HCT116 (cell line): ENCODE measurements at regions not wholly inside any gene's neighbourhood (a gene's known extent, or its start where the extent isn't known, plus 50 kb on each side); places are given as distances from the start of the nearest gene placed in this dataset.

Experiments used
- ATAC-seq: fragments of 200-7000 bp; cut with Tn5 transposase; 2 replicates; pipeline ENCODE4 v1.9.1; 2020; ENCODE audit warnings: mild to moderate bottlenecking, moderate library complexity
- BruUV-seq: library from RNA; stranded (reverse); fragments of 400-500 nt; replicated peaks from 2 replicates; lab custom pipeline; 2021; lab: Mats Ljungman, UMichigan
- CTCF ChIA-PET: fragments of 300-600 bp; sonication (Branson Sonifier 250); formaldehyde crosslinking; loops from one replicate; lab custom pipeline; 2021; ENCODE audit warnings: antibody characterized with exemption; lab: Charles Lee
- POLR2A ChIA-PET: fragments of 300-600, 350-600 bp; sonication (Branson Sonifier 250); formaldehyde crosslinking; loops from one replicate; lab custom pipeline; 2021; ENCODE audit warnings: antibody characterized with exemption; lab: Charles Lee
- RAD21 ChIA-PET, 2 experiments: fragments of 300-600 bp; sonication (Branson Sonifier 250); formaldehyde crosslinking; loops; one replicate each; lab custom pipeline; 2023; ENCODE audit warnings: low total read pairs in 2 of 2; ENCODE audit not compliant: uncharacterized antibody in 2 of 2, unreplicated experiment in 2 of 2, low non-redundant PET in 1 of 2; lab: Charles Lee
- DNase-seq: peaks from one replicate; pipeline ENCODE4 v3.0.0-alpha.2; 2010; ENCODE audit warnings: low read depth, low spot score
- H2AFZ ChIP-seq: fragments of 200-600 bp; shearing (Covaris generic), sonication (generic); 2 replicates; pipeline ENCODE4 v1.6.1; 2017; ENCODE audit warnings: low read depth, mixed run types, mixed read lengths, antibody characterized with exemption, low read length; ENCODE audit not compliant: poor library complexity, severe bottlenecking
- H3K27ac ChIP-seq: 2 replicates; pipeline ENCODE4 v1.5.1; 2012; ENCODE audit warnings: low read depth, low read length
- H3K27me3 ChIP-seq: fragments of 200-600 bp; sonication (generic); 2 replicates; pipeline ENCODE4 v1.6.1; 2016; ENCODE audit warnings: mixed run types, low read length, mixed read lengths; ENCODE audit not compliant: insufficient read depth
- H3K36me3 ChIP-seq, 2 experiments: fragments of 200-500 bp in 1 of 2; fragments of 200-600 bp in 1 of 2; sonication (Bioruptor generic) in 1 of 2; sonication (generic) in 1 of 2; 2 replicates each; pipeline versions ENCODE4 v1.5.1 to v1.6.1; 2014 to 2016; ENCODE audit warnings: low read length in 2 of 2, inconsistent platforms in 1 of 2, mixed read lengths in 1 of 2, mixed run types in 1 of 2; ENCODE audit not compliant: insufficient read depth in 2 of 2, control insufficient read depth in 1 of 2
- H3K4me1 ChIP-seq, 2 experiments: fragments of 200-600 bp in 1 of 2; sonication (generic) in 1 of 2; 2 replicates each; pipeline versions ENCODE4 v1.5.1 to v1.6.1; 2012 to 2017; ENCODE audit warnings: low read length in 2 of 2, inconsistent platforms in 1 of 2, mild to moderate bottlenecking in 1 of 2, mixed read lengths in 1 of 2, mixed run types in 1 of 2, moderate library complexity in 1 of 2; ENCODE audit not compliant: insufficient read depth in 2 of 2, control insufficient read depth in 1 of 2
- H3K4me2 ChIP-seq: fragments of 200-600 bp; sonication (generic); 2 replicates; pipeline ENCODE4 v1.6.1; 2017; ENCODE audit warnings: mixed run types, low read length, mixed read lengths
- H3K4me3 ChIP-seq, 2 experiments: fragments of 200-600 bp in 1 of 2; sonication (generic) in 1 of 2; replicated peaks in 1 of 2; 2 replicates each; pipeline ENCODE4 v1.5.1; 2011 to 2016; ENCODE audit warnings: low read length in 2 of 2, control low read depth in 1 of 2, low read depth in 1 of 2, mild to moderate bottlenecking in 1 of 2, mixed read lengths in 1 of 2, mixed run types in 1 of 2
- H3K79me2 ChIP-seq: fragments of 200-600 bp; sonication (generic); 2 replicates; pipeline ENCODE4 v1.6.1; 2017; ENCODE audit warnings: mild to moderate bottlenecking, mixed run types, low read length, moderate library complexity, mixed read lengths; ENCODE audit not compliant: insufficient read depth
- H3K9ac ChIP-seq: fragments of 200-600 bp; sonication (generic); 2 replicates; pipeline ENCODE4 v1.6.1; 2016; ENCODE audit warnings: low read length, mixed read lengths
- H3K9me2 ChIP-seq: fragments of 200-600 bp; sonication (generic), shearing (Covaris generic); 2 replicates; pipeline ENCODE4 v1.6.1; 2017; ENCODE audit warnings: mixed run types, mild to moderate bottlenecking, moderate library complexity; ENCODE audit not compliant: insufficient read depth
- H3K9me3 ChIP-seq, 2 experiments: fragments of 200-500 bp in 1 of 2; fragments of 200-600 bp in 1 of 2; sonication (Bioruptor generic) in 1 of 2; sonication (generic) in 1 of 2; 2 replicates each; pipeline ENCODE4 v1.6.1; 2014 to 2017; ENCODE audit warnings: low read length in 2 of 2, mixed read lengths in 2 of 2, inconsistent platforms in 1 of 2, low read depth in 1 of 2, mild to moderate bottlenecking in 1 of 2, mixed run types in 1 of 2, moderate library complexity in 1 of 2; ENCODE audit not compliant: control insufficient read depth in 1 of 2, insufficient read depth in 1 of 2
- H4K20me1 ChIP-seq: fragments of 200-600 bp; sonication (generic), shearing (Covaris generic); 2 replicates; pipeline ENCODE4 v1.6.1; 2017; ENCODE audit warnings: mixed run types, mild to moderate bottlenecking, moderate library complexity; ENCODE audit not compliant: insufficient read depth
- CBX3 ChIP-seq: IDR thresholded peaks from 2 replicates; pipeline ENCODE4 v1.6.1; 2012; ENCODE audit warnings: low read depth
- CEBPB ChIP-seq: IDR thresholded peaks from 2 replicates; pipeline ENCODE4 v1.6.1; 2012; ENCODE audit warnings: low read depth
- EGR1 ChIP-seq: IDR thresholded peaks from 2 replicates; pipeline ENCODE4 v1.6.1; 2012; ENCODE audit warnings: low read depth
- EZH2 ChIP-seq: fragments of 200-600 bp; sonication (generic); IDR thresholded peaks from 2 replicates; pipeline ENCODE4 v1.6.1; 2017; ENCODE audit warnings: antibody characterized with exemption, mixed run types
- EZH2phosphoT487 ChIP-seq: fragments of 200-600 bp; IDR thresholded peaks from 2 replicates; pipeline ENCODE4 v1.6.1; 2018; ENCODE audit warnings: antibody characterized with exemption, borderline replicate concordance
- FOSL1 ChIP-seq: IDR thresholded peaks from 2 replicates; pipeline ENCODE4 v1.6.1; 2012; ENCODE audit warnings: low read depth
- POLR2AphosphoS5 ChIP-seq: IDR thresholded peaks from 2 replicates; pipeline ENCODE4 v1.6.1; 2011; ENCODE audit warnings: mild to moderate bottlenecking, low read depth, low read length, moderate library complexity
- SIN3A ChIP-seq: IDR thresholded peaks from 2 replicates; pipeline ENCODE4 v1.6.1; 2012; ENCODE audit warnings: low read depth
- SP1 ChIP-seq: IDR thresholded peaks from 2 replicates; pipeline ENCODE4 v1.6.1; 2012; ENCODE audit warnings: low read depth
- intact Hi-C: fragments of 100-400 bp; cut with micrococcal nuclease; formaldehyde crosslinking; loops from 2 replicates; pipeline ENCODE4 v1.10.0; 2022
- TF ChIP-seq, protein P1 (sequence below): IDR thresholded peaks from 2 replicates; pipeline ENCODE4 v1.6.1; 2012; ENCODE audit warnings: low read depth
- TF ChIP-seq, protein P2 (sequence below): IDR thresholded peaks from 2 replicates; pipeline ENCODE4 v1.6.1; 2012
- TF ChIP-seq, protein P3 (sequence below): IDR thresholded peaks from 2 replicates; pipeline ENCODE4 v1.6.1; 2012

DNA sequence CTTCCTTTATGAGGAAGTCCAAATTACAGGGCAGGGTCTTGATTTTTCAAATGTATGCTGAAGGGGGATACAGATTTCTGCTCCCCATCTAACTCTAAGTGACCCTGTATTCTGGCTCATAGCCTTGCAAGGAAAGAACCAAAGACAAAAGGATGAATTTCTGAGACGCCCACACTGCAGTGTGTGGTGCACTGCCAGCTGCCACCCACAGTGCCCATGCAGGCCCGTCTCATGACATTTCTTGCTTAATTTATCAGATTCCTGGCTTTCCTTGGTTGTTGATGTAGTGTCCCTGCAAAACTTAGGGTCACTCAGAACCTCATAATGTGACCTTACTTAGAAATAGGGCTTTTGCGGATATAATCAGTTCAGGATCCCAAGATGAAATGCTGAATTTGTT is 68.0 kb downstream of the CBLN4 start:
- DNase-seq = no peak
- TF ChIP-seq, protein P1, sequence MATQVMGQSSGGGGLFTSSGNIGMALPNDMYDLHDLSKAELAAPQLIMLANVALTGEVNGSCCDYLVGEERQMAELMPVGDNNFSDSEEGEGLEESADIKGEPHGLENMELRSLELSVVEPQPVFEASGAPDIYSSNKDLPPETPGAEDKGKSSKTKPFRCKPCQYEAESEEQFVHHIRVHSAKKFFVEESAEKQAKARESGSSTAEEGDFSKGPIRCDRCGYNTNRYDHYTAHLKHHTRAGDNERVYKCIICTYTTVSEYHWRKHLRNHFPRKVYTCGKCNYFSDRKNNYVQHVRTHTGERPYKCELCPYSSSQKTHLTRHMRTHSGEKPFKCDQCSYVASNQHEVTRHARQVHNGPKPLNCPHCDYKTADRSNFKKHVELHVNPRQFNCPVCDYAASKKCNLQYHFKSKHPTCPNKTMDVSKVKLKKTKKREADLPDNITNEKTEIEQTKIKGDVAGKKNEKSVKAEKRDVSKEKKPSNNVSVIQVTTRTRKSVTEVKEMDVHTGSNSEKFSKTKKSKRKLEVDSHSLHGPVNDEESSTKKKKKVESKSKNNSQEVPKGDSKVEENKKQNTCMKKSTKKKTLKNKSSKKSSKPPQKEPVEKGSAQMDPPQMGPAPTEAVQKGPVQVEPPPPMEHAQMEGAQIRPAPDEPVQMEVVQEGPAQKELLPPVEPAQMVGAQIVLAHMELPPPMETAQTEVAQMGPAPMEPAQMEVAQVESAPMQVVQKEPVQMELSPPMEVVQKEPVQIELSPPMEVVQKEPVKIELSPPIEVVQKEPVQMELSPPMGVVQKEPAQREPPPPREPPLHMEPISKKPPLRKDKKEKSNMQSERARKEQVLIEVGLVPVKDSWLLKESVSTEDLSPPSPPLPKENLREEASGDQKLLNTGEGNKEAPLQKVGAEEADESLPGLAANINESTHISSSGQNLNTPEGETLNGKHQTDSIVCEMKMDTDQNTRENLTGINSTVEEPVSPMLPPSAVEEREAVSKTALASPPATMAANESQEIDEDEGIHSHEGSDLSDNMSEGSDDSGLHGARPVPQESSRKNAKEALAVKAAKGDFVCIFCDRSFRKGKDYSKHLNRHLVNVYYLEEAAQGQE = no peak
- TF ChIP-seq POLR2AphosphoS5 (no peak), CEBPB (no peak), EGR1 (no peak), SIN3A (no peak), EZH2phosphoT487 (no peak), SP1 (no peak), CBX3 (no peak), FOSL1 (no peak), EZH2 (no peak)
- TF ChIP-seq, protein P2, sequence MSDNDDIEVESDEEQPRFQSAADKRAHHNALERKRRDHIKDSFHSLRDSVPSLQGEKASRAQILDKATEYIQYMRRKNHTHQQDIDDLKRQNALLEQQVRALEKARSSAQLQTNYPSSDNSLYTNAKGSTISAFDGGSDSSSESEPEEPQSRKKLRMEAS = no peak
- TF ChIP-seq, protein P3, sequence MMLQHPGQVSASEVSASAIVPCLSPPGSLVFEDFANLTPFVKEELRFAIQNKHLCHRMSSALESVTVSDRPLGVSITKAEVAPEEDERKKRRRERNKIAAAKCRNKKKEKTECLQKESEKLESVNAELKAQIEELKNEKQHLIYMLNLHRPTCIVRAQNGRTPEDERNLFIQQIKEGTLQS = no peak
- TF ChIP-seq, all 23 proteins: peak for 0
- Histone ChIP-seq H3K79me2 (no peaks in the 10 kb centered on the region), H2AFZ (no peak overlapping the region), H3K4me3 (no peak overlapping the region), H3K36me3 (no peaks in the 10 kb centered on the region), H3K27ac (no peak overlapping the region), H3K4me2 (no peak overlapping the region), H4K20me1 (no peaks in the 10 kb centered on the region), H3K9me3 (peaks cover 12 to 14% of the 10 kb centered on the region in 2 experiments; a peak in 2 of 4 replicates), H3K9me2 (no peaks in the 10 kb centered on the region), H3K27me3 (no peaks in the 10 kb centered on the region), H3K4me1 (no peaks in the 10 kb centered on the region), H3K9ac (no peak overlapping the region)
- no peak for ATAC-seq
- intact Hi-C loops = no loop called here
- ChIA-PET POLR2A (no interaction called here), RAD21 (no interaction called here), CTCF (no interaction called here)
- no TSS peak for BruUV-seq
